OCI-LY7 (cell line): ENCODE measurements at regions not wholly inside any gene's neighbourhood (a gene's known extent, or its start where the extent isn't known, plus 50 kb on each side); places are given as distances from the start of the nearest gene placed in this dataset.
A peak's percentile ranks its signal among the peaks of the same experiment; 100 is the strongest.

ENCODE experiments used
- BruUV-seq: library from RNA; stranded (reverse); fragments of 400-500 nt; replicated peaks from 2 replicates; lab custom pipeline; 2021; lab: Mats Ljungman, UMichigan
- CTCF ChIA-PET: fragments of 300-600 bp; sonication (Branson Sonifier 250); formaldehyde crosslinking; loops from one replicate; lab custom pipeline; 2022; ENCODE audit warnings: antibody characterized with exemption; ENCODE audit not compliant: unreplicated experiment; lab: Charles Lee
- POLR2A ChIA-PET: fragments of 300-600 bp; sonication (Branson Sonifier 250); formaldehyde crosslinking; loops from one replicate; lab custom pipeline; 2022; ENCODE audit warnings: antibody characterized with exemption; lab: Charles Lee
- DNase-seq: peaks from one replicate; pipeline ENCODE4 v3.0.0-alpha.2; 2015; ENCODE audit warnings: low spot score
- H2AFZ ChIP-seq: fragments of 200-600 bp; sonication (generic), shearing (Covaris generic); 2 replicates; pipeline ENCODE4 v1.6.1; 2014; ENCODE audit warnings: mild to moderate bottlenecking, antibody characterized with exemption, low read length, moderate library complexity
- H3K27ac ChIP-seq: fragments of 200-600 bp; sonication (generic); 2 replicates; pipeline ENCODE4 v1.5.1; 2014; ENCODE audit warnings: mixed run types, low read depth, mild to moderate bottlenecking, moderate library complexity, low read length, inconsistent platforms; ENCODE audit not compliant: poor library complexity, severe bottlenecking
- H3K36me3 ChIP-seq: fragments of 200-600 bp; sonication (generic); 2 replicates; pipeline ENCODE4 v1.6.1; 2014; ENCODE audit warnings: mild to moderate bottlenecking, antibody characterized with exemption, low read length, moderate library complexity, mixed read lengths; ENCODE audit not compliant: insufficient read depth
- H3K4me1 ChIP-seq: fragments of 200-600 bp; sonication (generic); 2 replicates; pipeline ENCODE4 v1.5.1; 2014; ENCODE audit warnings: mild to moderate bottlenecking, low read length; ENCODE audit not compliant: insufficient read depth, poor library complexity, severe bottlenecking
- H3K4me2 ChIP-seq: fragments of 200-600 bp; sonication (generic); 2 replicates; pipeline ENCODE4 v1.6.1; 2014; ENCODE audit warnings: mild to moderate bottlenecking, low read length
- H3K4me3 ChIP-seq: fragments of 200-600 bp; sonication (generic); 2 replicates; pipeline ENCODE4 v1.5.1; 2014; ENCODE audit warnings: mild to moderate bottlenecking, low read depth, low read length; ENCODE audit not compliant: poor library complexity, severe bottlenecking
- H3K79me2 ChIP-seq: fragments of 200-600 bp; sonication (generic); 2 replicates; pipeline ENCODE4 v1.6.1; 2016; ENCODE audit warnings: low read depth, mild to moderate bottlenecking, low read length, moderate library complexity, mixed read lengths; ENCODE audit not compliant: insufficient read depth
- H3K9me2 ChIP-seq: fragments of 200-600 bp; sonication (generic); 2 replicates; pipeline ENCODE4 v1.6.1; 2016; ENCODE audit warnings: mild to moderate bottlenecking, low read length, mixed read lengths; ENCODE audit not compliant: insufficient read depth
- H3K9me3 ChIP-seq: fragments of 200-600 bp; sonication (generic); 2 replicates; pipeline ENCODE4 v1.6.1; 2014; ENCODE audit warnings: mild to moderate bottlenecking, mixed run types, low read length, mixed read lengths
- H4K20me1 ChIP-seq: fragments of 200-600 bp; sonication (generic); 2 replicates; pipeline ENCODE4 v1.6.1; 2014; ENCODE audit warnings: mild to moderate bottlenecking, antibody characterized with exemption, low read length, moderate library complexity, mixed read lengths; ENCODE audit not compliant: insufficient read depth
- CTCF ChIP-seq: fragments of 200-600 bp; sonication (generic); conservative IDR thresholded peaks from 2 replicates; pipeline ENCODE4 v1.5.1; 2014; ENCODE audit warnings: mild to moderate bottlenecking, antibody characterized with exemption, low read length, moderate library complexity, mixed read lengths
- EZH2phosphoT487 ChIP-seq: fragments of 200-600 bp; sonication (generic); IDR thresholded peaks from 2 replicates; pipeline ENCODE4 v1.6.1; 2018; ENCODE audit warnings: low read depth, borderline replicate concordance, mild to moderate bottlenecking, mixed run types, antibody characterized with exemption, low read length, moderate library complexity, mixed read lengths
- intact Hi-C: fragments of 100-400 bp; cut with micrococcal nuclease; formaldehyde crosslinking; loops from one replicate; pipeline ENCODE4 v1.10.0; 2022; ENCODE audit not compliant: unreplicated experiment

GRCh38 chr11:19430346-19430745, 189.6 kb upstream of the E2F8 start:
- H3K4me1 ChIP-seq: peaks cover 91% of the 10 kb centered on the region

GRCh38 chr11:19429108-19429760, 188.5 kb upstream of the E2F8 start:
- intact Hi-C loops: no loop called here
- no peaks in the 10 kb centered on the region for H3K36me3 ChIP-seq
- DNase-seq: peak; percentile 40
- H3K27ac ChIP-seq: no peak overlapping the region
- ChIA-PET POLR2A (interaction anchor here (0.6 to 1.2 kb wide), 3 partner anchors 14 to 197 kb away, joined by 3 to 6 read pairs (median 3); no protein-coding TSS in a partner anchor), CTCF (interaction anchor here (0.6 kb wide), 1 partner anchor 101 kb away, joined by 3 read pairs; no protein-coding TSS in a partner anchor)
- H3K4me1 ChIP-seq: peaks cover 79% of the 10 kb centered on the region
- H3K79me2 ChIP-seq: no peaks in the 10 kb centered on the region
- TF ChIP-seq EZH2phosphoT487: no peak
- no peak for TF ChIP-seq CTCF
- H4K20me1 ChIP-seq: no peaks in the 10 kb centered on the region
- H3K9me3 ChIP-seq: no peaks in the 10 kb centered on the region
- H3K9me2 ChIP-seq: no peaks in the 10 kb centered on the region
- peak overlapping the region; percentile 58; the same call in 1 of the 2 replicates for H2AFZ ChIP-seq
- no peak overlapping the region for H3K4me3 ChIP-seq
- peak overlapping the region; percentile 82 for H3K4me2 ChIP-seq
- no TSS peak for BruUV-seq

More at GRCh38 chr11:19430346-19430745, 189.6 kb upstream of the E2F8 start:
- Histone ChIP-seq H3K79me2 (no peaks in the 10 kb centered on the region), H3K9me2 (no peaks in the 10 kb centered on the region), H3K27ac (no peak overlapping the region), H3K4me2 (peak overlapping the region; percentile 82), H4K20me1 (no peaks in the 10 kb centered on the region), H3K4me3 (no peak overlapping the region), H3K9me3 (peaks cover 3% of the 10 kb centered on the region; the same call in 1 of the 2 replicates), H2AFZ (peak overlapping the region; percentile 58), H3K36me3 (no peaks in the 10 kb centered on the region)
- intact Hi-C loops: loop anchor here (5.0 kb wide), 2 partner anchors 173 to 188 kb away; partner anchors contain the start of gene E2F8
- no TSS peak for BruUV-seq
- ChIA-PET CTCF (no interaction called here), POLR2A (interaction anchor here (0.5 to 1.7 kb wide), 4 partner anchors 10 to 59 kb away, joined by 3 to 8 read pairs (median 4); no protein-coding TSS in a partner anchor)
- TF ChIP-seq EZH2phosphoT487: no peak
- no peak for TF ChIP-seq CTCF
- peak; percentile 10 for DNase-seq
